ENCODE measurements at regions not wholly inside any gene's neighbourhood (a gene's known extent, or its start where the extent isn't known, plus 50 kb on each side); places are given as distances from the start of the nearest gene placed in this dataset.

- H3K4me1 Mint-ChIP-seq (ENCODE audit: low read depth, unreplicated experiment) = no peaks in the 10 kb centered on the region
- H3K9me3 ChIP-seq = no peaks in the 10 kb centered on the region
- H3K36me3 ChIP-seq (ENCODE audit: control insufficient read depth, insufficient read depth, low read length) = no peaks in the 10 kb centered on the region
- no TSS peak for BruUV-seq (replicated peaks)
- no peak overlapping the region for H3K27ac Mint-ChIP-seq (ENCODE audit: unreplicated experiment)
- H3K27me3 ChIP-seq (replicated peaks; ENCODE audit: control insufficient read depth, insufficient read depth, low read length) = no peaks in the 10 kb centered on the region
- TF ChIP-seq CTCF (IDR thresholded peaks at IDR 0.05; ENCODE audit: insufficient read depth in 1 of 2, low read depth in 1 of 2, low read length in 1 of 2, severe bottlenecking in 1 of 2, unreplicated experiment in 1 of 2) = no peak
- H3K4me3 Mint-ChIP-seq (ENCODE audit: unreplicated experiment) = no peak overlapping the region
- no peak overlapping the region for H3K4me3 ChIP-seq (ENCODE audit: low read depth, low read length)
- H3K27me3 Mint-ChIP-seq (ENCODE audit: insufficient read depth, unreplicated experiment) = peaks cover 9% of the 10 kb centered on the region
- ChIA-PET POLR2A (no interaction called here), CTCF (no interaction called here)
- H3K9me3 Mint-ChIP-seq (ENCODE audit: unreplicated experiment) = no peaks in the 10 kb centered on the region
- no peaks in the 10 kb centered on the region for H3K36me3 Mint-ChIP-seq (ENCODE audit: insufficient read depth, unreplicated experiment)
- DNase-seq = no peak
- H3K4me1 ChIP-seq = no peaks in the 10 kb centered on the region
- intact Hi-C loops (cut with micrococcal nuclease; ENCODE audit: unreplicated experiment) = no loop called here
Measured at GRCh38 chr10:58054881-58055280, 212.8 kb downstream of the IPMK start.

- ChIA-PET POLR2A (no interaction called here), CTCF (no interaction called here)
- H3K27ac Mint-ChIP-seq (ENCODE audit: unreplicated experiment) = no peak overlapping the region
- intact Hi-C loops (cut with micrococcal nuclease; ENCODE audit: unreplicated experiment) = no loop called here
- peaks cover 5% of the 10 kb centered on the region for H3K27me3 Mint-ChIP-seq (ENCODE audit: insufficient read depth, unreplicated experiment)
- H3K36me3 Mint-ChIP-seq (ENCODE audit: insufficient read depth, unreplicated experiment) = no peaks in the 10 kb centered on the region
- H3K4me3 Mint-ChIP-seq (ENCODE audit: unreplicated experiment) = no peak overlapping the region
- no peaks in the 10 kb centered on the region for H3K9me3 Mint-ChIP-seq (ENCODE audit: unreplicated experiment)
- Histone ChIP-seq H3K4me3 (ENCODE audit: low read depth, low read length) (no peak overlapping the region), H3K27me3 (replicated peaks; ENCODE audit: control insufficient read depth, insufficient read depth, low read length) (no peaks in the 10 kb centered on the region), H3K36me3 (ENCODE audit: control insufficient read depth, insufficient read depth, low read length) (no peaks in the 10 kb centered on the region), H3K9me3 (no peaks in the 10 kb centered on the region), H3K4me1 (no peaks in the 10 kb centered on the region)
- DNase-seq = no peak
- BruUV-seq (replicated peaks) = no TSS peak
- TF ChIP-seq CTCF (IDR thresholded peaks at IDR 0.05; ENCODE audit: insufficient read depth in 1 of 2, low read depth in 1 of 2, low read length in 1 of 2, severe bottlenecking in 1 of 2, unreplicated experiment in 1 of 2) = no peak
- H3K4me1 Mint-ChIP-seq (ENCODE audit: low read depth, unreplicated experiment) = no peaks in the 10 kb centered on the region
Measured at GRCh38 chr10:58052772-58053171, 214.9 kb downstream of the IPMK start.

- CTCF ChIA-PET = no interaction called here
- H3K4me3 Mint-ChIP-seq (ENCODE audit: unreplicated experiment) = no peak overlapping the region
Measured at GRCh38 chr10:58050575-58050974, 217.1 kb downstream of the IPMK start.

More at GRCh38 chr10:58050575-58050974, 217.1 kb downstream of the IPMK start:
- H3K9me3 Mint-ChIP-seq (ENCODE audit: unreplicated experiment) = no peaks in the 10 kb centered on the region
- no peak overlapping the region for H3K27ac Mint-ChIP-seq (ENCODE audit: unreplicated experiment)
- peaks cover 3% of the 10 kb centered on the region for H3K27me3 Mint-ChIP-seq (ENCODE audit: insufficient read depth, unreplicated experiment)
- intact Hi-C loops (cut with micrococcal nuclease; ENCODE audit: unreplicated experiment) = no loop called here
- H3K4me1 Mint-ChIP-seq (ENCODE audit: low read depth, unreplicated experiment) = no peaks in the 10 kb centered on the region
- Histone ChIP-seq H3K4me3 (ENCODE audit: low read depth, low read length) (no peak overlapping the region), H3K27me3 (replicated peaks; ENCODE audit: control insufficient read depth, insufficient read depth, low read length) (no peaks in the 10 kb centered on the region), H3K9me3 (no peaks in the 10 kb centered on the region), H3K4me1 (no peaks in the 10 kb centered on the region), H3K36me3 (ENCODE audit: control insufficient read depth, insufficient read depth, low read length) (no peaks in the 10 kb centered on the region)
- BruUV-seq (replicated peaks) = no TSS peak
- POLR2A ChIA-PET = no interaction called here
- TF ChIP-seq CTCF (IDR thresholded peaks at IDR 0.05; ENCODE audit: insufficient read depth in 1 of 2, low read depth in 1 of 2, low read length in 1 of 2, severe bottlenecking in 1 of 2, unreplicated experiment in 1 of 2) = no peak
- DNase-seq = no peak
- no peaks in the 10 kb centered on the region for H3K36me3 Mint-ChIP-seq (ENCODE audit: insufficient read depth, unreplicated experiment)

All from Caco-2 (cell line).